GM12878 (cell line): ENCODE measurements at regions not wholly inside any gene's neighbourhood (a gene's known extent, or its start where the extent isn't known, plus 50 kb on each side); places are given as distances from the start of the nearest gene placed in this dataset.
"Not testable (repeated sequence)": the region's sequence is repeated elsewhere in the genome, so short reads cannot be mapped to it uniquely, and the experiment has no call there.

Source experiments
- ATAC-seq: fragments of 200-7000 bp; cut with Tn5 transposase; 3 replicates; pipeline ENCODE4 v1.9.1; 2020; ENCODE audit warnings: mild to moderate bottlenecking, moderate library complexity
- BruUV-seq: library from RNA; stranded (reverse); fragments of 400-500 nt; replicated peaks from 2 replicates; lab custom pipeline; 2021; lab: Mats Ljungman, UMichigan
- CTCF ChIA-PET: fragments of 300-600 bp; sonication (Branson Sonifier 250); formaldehyde crosslinking; extraction: SDS; loops from one replicate; lab custom pipeline; 2021; ENCODE audit warnings: inconsistent platforms; lab: Yijun Ruan, JAX
- POLR2A ChIA-PET: fragments of 350-600 bp; formaldehyde crosslinking; extraction: SDS; loops from one replicate; lab custom pipeline; 2021; ENCODE audit warnings: inconsistent platforms; lab: Charles Lee
- RAD21 ChIA-PET: fragments of 300-600 bp; sonication (Branson Sonifier 250); formaldehyde crosslinking; loops from one replicate; lab custom pipeline; 2023; ENCODE audit warnings: antibody characterized with exemption; ENCODE audit not compliant: unreplicated experiment; lab: Charles Lee
- SMC1A ChIA-PET: fragments of 300-600 bp; sonication (Branson Sonifier 250); formaldehyde crosslinking; loops from one replicate; lab custom pipeline; 2023; ENCODE audit not compliant: unreplicated experiment, uncharacterized antibody; lab: Charles Lee
- DNase-seq: peaks from one replicate; pipeline ENCODE4 v3.0.0-alpha.2; 2011; ENCODE audit warnings: low read depth, low spot score
- FAIRE-seq: peaks from 3 replicates; lab custom pipeline; 2011; peaks lifted over from hg19 to GRCh38; lab: Jason Lieb, UNC
- H2AFZ ChIP-seq: 2 replicates; pipeline ENCODE4 v1.6.0; 2011; ENCODE audit warnings: low read depth, low read length, control low read depth; ENCODE audit not compliant: control insufficient read depth
- H3K27ac ChIP-seq: 2 replicates; pipeline ENCODE4 v1.5.1; 2011; ENCODE audit warnings: control low read depth; ENCODE audit not compliant: control insufficient read depth, insufficient read depth
- H3K27me3 ChIP-seq, 2 experiments: replicated peaks in 1 of 2; 2 replicates each; pipeline versions ENCODE4 v1.6.0 to v1.6.1; 2011; ENCODE audit warnings: low read length in 1 of 2; ENCODE audit not compliant: control insufficient read depth in 2 of 2, insufficient read depth in 2 of 2
- H3K36me3 ChIP-seq, 2 experiments: 2 replicates each; pipeline ENCODE4 v1.5.1; 2011; ENCODE audit warnings: low read length in 1 of 2; ENCODE audit not compliant: control insufficient read depth in 2 of 2, insufficient read depth in 2 of 2
- H3K4me1 ChIP-seq: 2 replicates; pipeline ENCODE4 v1.6.1; 2011; ENCODE audit warnings: mild to moderate bottlenecking, low read length, moderate library complexity, mixed read lengths; ENCODE audit not compliant: control insufficient read depth, insufficient read depth
- H3K4me2 ChIP-seq: 2 replicates; pipeline ENCODE4 v1.6.0; 2011; ENCODE audit warnings: control low read depth; ENCODE audit not compliant: control insufficient read depth, insufficient read depth
- H3K4me3 ChIP-seq: fragments of 200-600 bp; sonication (generic); 2 replicates; pipeline ENCODE4 v1.5.1; 2016
- H3K79me2 ChIP-seq: 2 replicates; pipeline ENCODE4 v1.6.0; 2011; ENCODE audit warnings: low read length; ENCODE audit not compliant: control insufficient read depth, insufficient read depth
- H3K9ac ChIP-seq: 2 replicates; pipeline ENCODE4 v1.8.0; 2011; ENCODE audit warnings: low read length, control low read depth, mixed read lengths; ENCODE audit not compliant: control insufficient read depth, insufficient read depth
- H3K9me3 ChIP-seq: replicated peaks from 3 replicates; pipeline ENCODE4 v1.5.1; 2011; ENCODE audit warnings: mild to moderate bottlenecking, low read length; ENCODE audit not compliant: control insufficient read depth, insufficient read depth
- H4K20me1 ChIP-seq: 2 replicates; pipeline ENCODE4 v1.6.0; 2011; ENCODE audit not compliant: control insufficient read depth, insufficient read depth
- WGBS: methylation state at CpG from one replicate; pipeline ENCODE4 v1.1.6; 2016; ENCODE audit warnings: low lambda C conversion rate; ENCODE audit not compliant: insufficient replicate concordance, insufficient coverage; ENCODE audit errors: missing lambda C conversion rate; 5-methylcytosine and 5-hydroxymethylcytosine counted together
- in situ Hi-C: fragments of 300-500 bp; cut with MboI; formaldehyde crosslinking; loops from 9 replicates; pipeline ENCODE4 v1.14.3; 2018; ENCODE audit warnings: mixed read lengths
- intact Hi-C: fragments of 100-400 bp; cut with micrococcal nuclease; formaldehyde crosslinking; loops from one replicate; pipeline ENCODE4 v1.14.2; 2022; ENCODE audit not compliant: unreplicated experiment

DNA sequence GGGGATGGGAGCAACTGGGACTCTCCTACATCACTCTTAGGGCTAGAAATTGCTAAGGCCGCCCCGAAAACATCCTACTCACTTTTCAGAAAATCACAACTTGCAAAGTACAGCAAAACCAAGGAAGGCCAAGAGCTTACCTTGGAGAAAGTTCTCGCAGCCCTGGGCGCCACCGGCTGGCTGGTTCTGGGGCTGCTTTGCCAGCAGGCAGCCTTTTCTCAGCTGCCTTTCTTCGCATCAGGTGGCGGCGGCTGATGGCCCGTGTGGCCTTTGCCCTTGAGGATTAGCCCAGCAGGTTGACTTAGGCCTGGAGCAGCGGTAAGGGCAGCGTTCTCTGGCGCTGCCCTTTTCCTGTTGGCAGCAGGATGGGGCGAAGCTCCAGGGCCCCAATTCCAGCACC is 77.3 kb upstream of the THOC3 start:
- not testable (repeated sequence) for ATAC-seq, BruUV-seq
- in situ Hi-C loops, result loop anchor here (25.0 kb wide), 2 partner anchors 1342 to 1567 kb away; partner anchors contain the start of genes B4GALT7 and SLC34A1

DNA sequence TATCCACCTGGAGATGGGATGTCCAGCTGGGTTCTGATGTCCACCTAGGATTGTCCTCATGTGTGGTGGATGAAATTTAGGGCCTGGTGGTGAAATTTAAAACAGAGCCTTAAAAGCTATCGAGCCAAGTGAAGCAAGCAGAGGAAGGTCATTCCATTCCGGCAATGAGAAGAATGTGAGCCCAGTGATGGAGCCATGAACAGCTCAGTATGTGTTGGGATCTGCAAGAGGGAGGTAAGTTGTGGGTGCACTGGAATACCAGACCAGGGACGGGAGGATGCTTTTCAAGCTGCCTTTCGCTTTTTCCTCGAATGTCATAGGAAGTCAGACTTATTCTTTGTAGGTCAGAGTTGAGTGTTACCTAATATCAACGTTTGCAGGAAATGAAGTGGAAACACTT is 80.6 kb upstream of the THOC3 start:
- RAD21 ChIA-PET, H3K27ac ChIP-seq, H4K20me1 ChIP-seq, SMC1A ChIA-PET, ATAC-seq, H3K4me1 ChIP-seq, DNase-seq, H3K9me3 ChIP-seq, intact Hi-C loops, H2AFZ ChIP-seq, BruUV-seq, H3K4me2 ChIP-seq, H3K79me2 ChIP-seq, H3K27me3 ChIP-seq, POLR2A ChIA-PET, H3K36me3 ChIP-seq, H3K4me3 ChIP-seq, H3K9ac ChIP-seq, FAIRE-seq, CTCF ChIA-PET: not testable (repeated sequence)
- in situ Hi-C loops, result loop anchor here (25.0 kb wide), 2 partner anchors 1339 to 1564 kb away; partner anchors contain the start of genes B4GALT7 and SLC34A1
- 45% methylated on average over 6 of the region's 6 CpGs for WGBS

More for the DNA sequence above, 77.3 kb upstream of the THOC3 start:
- H4K20me1 ChIP-seq, H3K36me3 ChIP-seq, H3K4me2 ChIP-seq, DNase-seq, H3K9ac ChIP-seq, intact Hi-C loops, POLR2A ChIA-PET, H3K9me3 ChIP-seq, H3K4me1 ChIP-seq, FAIRE-seq, SMC1A ChIA-PET, CTCF ChIA-PET, H3K4me3 ChIP-seq, H3K79me2 ChIP-seq, RAD21 ChIA-PET, H2AFZ ChIP-seq, H3K27ac ChIP-seq, H3K27me3 ChIP-seq: not testable (repeated sequence)
- 71% methylated on average over 7 of the region's 13 CpGs for WGBS

DNA sequence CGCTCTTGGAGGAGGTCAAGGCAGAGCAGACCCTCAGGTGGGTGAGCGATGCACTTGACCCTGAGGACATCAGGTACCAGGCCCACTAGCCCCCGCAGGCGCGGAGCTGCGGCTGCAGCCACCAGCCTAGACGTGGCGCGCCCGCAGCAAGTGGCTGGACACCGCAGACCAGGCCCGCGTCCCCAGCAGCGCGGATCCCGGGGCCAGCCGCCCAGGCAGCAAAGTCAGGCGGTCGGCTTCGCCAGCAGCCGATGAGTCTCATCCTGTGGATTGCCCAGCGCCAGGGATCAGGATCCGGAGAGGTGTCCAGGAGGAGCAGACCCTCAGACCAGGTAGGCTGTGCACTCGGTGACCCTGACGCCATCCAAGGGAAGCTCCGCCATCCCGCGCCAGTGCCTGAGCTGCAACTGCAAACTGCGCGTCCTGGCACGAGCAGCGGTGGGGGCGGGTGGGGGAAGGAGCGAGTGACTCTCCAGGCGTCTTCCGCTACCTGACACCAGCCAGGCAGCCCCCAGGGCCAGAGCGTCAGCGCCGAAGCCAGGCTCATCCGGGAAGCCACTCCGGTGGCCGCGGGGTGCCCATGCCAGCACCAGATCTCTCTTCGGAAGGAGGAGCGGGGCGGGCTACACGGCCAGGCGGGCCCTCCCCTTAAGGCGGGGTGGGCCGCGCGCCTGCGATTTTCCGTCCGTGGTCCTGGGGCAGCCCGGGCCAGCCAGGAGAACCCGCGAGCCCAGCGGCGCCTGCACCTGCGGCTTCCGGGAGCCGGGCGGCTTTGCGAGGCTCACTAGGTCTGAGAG is 92.6 kb upstream of the THOC3 start:
- H3K4me2 ChIP-seq, H3K9me3 ChIP-seq, H4K20me1 ChIP-seq, H3K36me3 ChIP-seq, in situ Hi-C loops, FAIRE-seq, H3K79me2 ChIP-seq, H3K27ac ChIP-seq, H3K4me3 ChIP-seq, BruUV-seq, H3K27me3 ChIP-seq, SMC1A ChIA-PET, CTCF ChIA-PET, H3K4me1 ChIP-seq, H2AFZ ChIP-seq, POLR2A ChIA-PET, RAD21 ChIA-PET, H3K9ac ChIP-seq, DNase-seq, ATAC-seq, intact Hi-C loops: not testable (repeated sequence)
- WGBS, result 34% methylated on average over 22 of the region's 65 CpGs

DNA sequence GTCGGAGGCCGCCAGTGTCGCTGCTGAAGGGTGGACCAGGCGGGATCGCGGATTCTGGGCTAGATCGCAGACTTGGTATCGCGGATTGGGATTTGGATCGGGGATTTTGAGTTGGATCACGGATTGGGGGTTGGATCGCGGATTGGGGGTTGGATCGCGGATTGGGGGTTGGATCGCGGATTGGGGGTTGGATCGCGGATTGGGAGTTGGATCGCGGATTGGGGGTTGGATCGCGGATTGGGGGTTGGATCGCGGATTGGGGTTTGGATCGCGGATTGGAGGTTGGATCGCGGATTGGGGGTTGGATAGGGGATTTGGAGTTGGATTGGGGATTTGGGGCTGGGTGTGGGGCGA is 93.1 kb upstream of the THOC3 start:
- SMC1A ChIA-PET, H3K9ac ChIP-seq, POLR2A ChIA-PET, intact Hi-C loops, ATAC-seq, H3K4me3 ChIP-seq, CTCF ChIA-PET, FAIRE-seq, in situ Hi-C loops, H4K20me1 ChIP-seq, BruUV-seq, RAD21 ChIA-PET, H3K9me3 ChIP-seq, H2AFZ ChIP-seq, H3K79me2 ChIP-seq, H3K4me2 ChIP-seq, H3K27ac ChIP-seq, H3K36me3 ChIP-seq, H3K4me1 ChIP-seq, DNase-seq, H3K27me3 ChIP-seq: not testable (repeated sequence)
- WGBS, result 79% methylated on average over 20 of the region's 30 CpGs
